Right lobe of liver (tissue), 6 donors: ENCODE measurements at regions not wholly inside any gene's neighbourhood (a gene's known extent, or its start where the extent isn't known, plus 50 kb on each side); places are given as distances from the start of the nearest gene placed in this dataset.

Source experiments
- ATAC-seq, 4 donors: fragments of 200-7000 bp; cut with Tn5 transposase; one replicate each; pipeline ENCODE4 v1.9.1; 2020; ENCODE audit warnings: mild to moderate bottlenecking in 4 of 4, moderate library complexity in 4 of 4
- DNase-seq, 3 donors: peaks; one replicate each; pipeline ENCODE4 v3.0.0-alpha.2; 2020
- H3K27ac ChIP-seq, 3 donors: fragments of 200-600 bp; one replicate each; pipeline ENCODE4 v1.8.0; 2022
- H3K27me3 ChIP-seq, 2 donors: fragments of 200-600 bp; one replicate each; pipeline ENCODE4 v1.8.0; 2022
- H3K36me3 ChIP-seq, 4 donors: fragments of 200-600 bp; sonication (generic) in 1 of 4; one replicate each; pipeline versions ENCODE4 v1.5.1 to v1.8.0; 2017 to 2022; ENCODE audit warnings: control low read depth in 1 of 4
- H3K4me1 ChIP-seq, 4 donors: fragments of 200-600 bp; sonication (generic) in 1 of 4; one replicate each; pipeline versions ENCODE4 v1.5.1 to v1.8.0; 2017 to 2022; ENCODE audit warnings: control low read depth in 1 of 4
- H3K4me3 ChIP-seq, 3 donors: fragments of 200-600 bp; one replicate each; pipeline ENCODE4 v1.8.0; 2022
- H3K9me3 ChIP-seq, 4 donors: fragments of 200-600 bp; sonication (generic) in 1 of 4; one replicate each; pipeline versions ENCODE4 v1.5.1 to v1.8.0; 2017 to 2022; ENCODE audit warnings: control low read depth in 1 of 4
- CTCF ChIP-seq, 4 donors: fragments of 200-600 bp in 3 of 4; fragments of 450-650 bp in 1 of 4; IDR thresholded peaks; one replicate each; pipeline versions ENCODE4 v1.5.1 to v1.8.0; 2016 to 2022; ENCODE audit warnings: antibody characterized with exemption in 4 of 4, mild to moderate bottlenecking in 2 of 4
- POLR2A ChIP-seq: fragments of 450-650 bp; IDR thresholded peaks from one replicate; pipeline ENCODE4 v1.6.1; 2017; ENCODE audit warnings: antibody characterized with exemption, mild to moderate bottlenecking
- WGBS: methylation state at CpG from one replicate; pipeline ENCODE4 v1.1.6; 2018; ENCODE audit warnings: low coverage, low lambda C conversion rate; ENCODE audit not compliant: insufficient coverage; ENCODE audit errors: missing lambda C conversion rate; 5-methylcytosine and 5-hydroxymethylcytosine counted together
- intact Hi-C, 2 donors: fragments of 100-400 bp; cut with DNase I; formaldehyde crosslinking; loops; one replicate each; pipeline versions ENCODE4 v1.11.2 to v1.14.1; 2022
- donor health status: DM: no; HTN: yes; CAD: no.
- donor health status: DM: no; HTN: no; CAD: no.
- donor health status: DM: no; HTN: no; CAD: no.
- donor health status: DM: no; HTN: yes; CAD: no.
- donor health status: DM: no; HTN: yes; CAD: no.

GRCh38 chr5:96093340-96093739 lies 131.7 kb upstream of the ELL2 start:
- H3K27me3 ChIP-seq, result no peaks in the 10 kb centered on the region
- H3K27ac ChIP-seq, result peak overlapping the region in 1 of 3 donors; percentile 11
- TF ChIP-seq CTCF (IDR thresholded peaks at IDR 0.05) (no peak), POLR2A (no peak)
- WGBS, result 100% methylated on average over 2 of the region's 3 CpGs
- H3K4me3 ChIP-seq, result no peak overlapping the region
- ATAC-seq (no peak), DNase-seq (no peak)
- intact Hi-C loops, result no loop called here
- peaks cover 0 to 17% (median 8%) of the 10 kb centered on the region in 4 donors for H3K4me1 ChIP-seq
- H3K36me3 ChIP-seq, result no peaks in the 10 kb centered on the region
- no peaks in the 10 kb centered on the region for H3K9me3 ChIP-seq

- intact Hi-C loops, result no loop called here
These were observed 130.2 kb upstream of the ELL2 start for GRCh38 chr5:96091874-96092273.

GRCh38 chr5:96090215-96090614 lies 128.6 kb upstream of the ELL2 start:
- DNase-seq (no peak), ATAC-seq (no peak)
- 100% methylated on average over 1 of the region's 1 CpG for WGBS
- Histone ChIP-seq H3K4me3 (no peak overlapping the region), H3K36me3 (no peaks in the 10 kb centered on the region), H3K9me3 (no peaks in the 10 kb centered on the region), H3K4me1 (peaks cover 0 to 20% (median 8%) of the 10 kb centered on the region in 4 donors), H3K27me3 (no peaks in the 10 kb centered on the region), H3K27ac (no peak overlapping the region)
- TF ChIP-seq POLR2A (no peak), CTCF (IDR thresholded peaks at IDR 0.05) (no peak)
- intact Hi-C loops, result no loop called here

More at GRCh38 chr5:96091874-96092273, 130.2 kb upstream of the ELL2 start:
- 100% methylated on average over 1 of the region's 1 CpG for WGBS
- TF ChIP-seq POLR2A, result no peak
- TF ChIP-seq CTCF (IDR thresholded peaks at IDR 0.05), result no peak
- H3K4me1 ChIP-seq, result peaks cover 0 to 20% (median 8%) of the 10 kb centered on the region in 4 donors
- ATAC-seq (no peak), DNase-seq (no peak)
- H3K4me3 ChIP-seq, result no peak overlapping the region
- no peaks in the 10 kb centered on the region for H3K9me3 ChIP-seq
- H3K36me3 ChIP-seq, result no peaks in the 10 kb centered on the region
- H3K27me3 ChIP-seq, result no peaks in the 10 kb centered on the region
- no peak overlapping the region for H3K27ac ChIP-seq

GRCh38 chr5:96088706-96089498 lies 127.3 kb upstream of the ELL2 start:
- Histone ChIP-seq H3K27ac (no peak overlapping the region), H3K27me3 (no peaks in the 10 kb centered on the region), H3K9me3 (no peaks in the 10 kb centered on the region), H3K4me1 (peaks cover 0 to 7% (median 3%) of the 10 kb centered on the region in 4 donors), H3K36me3 (no peaks in the 10 kb centered on the region), H3K4me3 (no peak overlapping the region)
- no peak for TF ChIP-seq POLR2A
- no peak for TF ChIP-seq CTCF (IDR thresholded peaks at IDR 0.05)
- WGBS, result 72% methylated on average over 2 of the region's 4 CpGs
- DNase-seq (no peak), ATAC-seq (no peak)
- intact Hi-C loops, result no loop called here
